Activated CD4-positive, CD25-positive, alpha-beta regulatory T cell treated with anti-CD3 and anti-CD28 coated beads, Interleukin-2, amount 50 U/mL, for 72 hours (primary cell): ENCODE measurements at regions not wholly inside any gene's neighbourhood (a gene's known extent, or its start where the extent isn't known, plus 50 kb on each side); places are given as distances from the start of the nearest gene placed in this dataset.
"Not testable (repeated sequence)": the region's sequence is repeated elsewhere in the genome, so short reads cannot be mapped to it uniquely, and the experiment has no call there.

Source experiments
- DNase-seq: peaks from one replicate; pipeline ENCODE4 v3.0.0; 2021

DNA sequence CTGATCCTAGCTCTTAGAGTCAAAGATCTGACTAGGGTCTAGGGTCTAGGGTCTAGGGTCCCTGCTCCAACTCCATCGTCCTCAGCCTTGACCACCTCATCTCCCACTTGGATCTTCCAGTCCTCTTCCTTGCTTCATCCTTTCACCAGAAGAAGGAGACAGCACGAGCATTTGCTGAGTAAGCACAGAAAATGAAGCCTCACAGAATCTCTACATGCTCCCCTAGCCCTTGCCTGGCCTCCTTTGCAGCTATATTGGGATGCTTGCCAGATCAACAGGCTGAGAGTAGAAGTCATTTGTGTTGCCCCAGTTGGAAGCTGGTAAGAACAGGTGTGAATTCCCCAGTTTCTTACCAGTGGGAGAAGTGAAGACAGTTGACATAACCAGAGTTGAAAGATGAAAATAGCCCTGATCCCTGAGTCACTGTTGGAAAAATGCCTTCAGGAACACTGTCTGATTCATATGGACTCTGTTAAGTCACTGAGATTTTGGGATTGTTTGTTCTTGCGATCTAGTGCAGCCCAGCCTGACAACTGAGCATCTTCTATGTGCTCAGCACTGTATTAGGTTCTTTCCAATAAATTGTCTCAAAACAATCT lies 552.5 kb downstream of the INSC start:
- no peak for DNase-seq

- DNase-seq = no peak
These were observed 554.0 kb downstream of the INSC start for GRCh38 chr11:15668718-15669117.

DNA sequence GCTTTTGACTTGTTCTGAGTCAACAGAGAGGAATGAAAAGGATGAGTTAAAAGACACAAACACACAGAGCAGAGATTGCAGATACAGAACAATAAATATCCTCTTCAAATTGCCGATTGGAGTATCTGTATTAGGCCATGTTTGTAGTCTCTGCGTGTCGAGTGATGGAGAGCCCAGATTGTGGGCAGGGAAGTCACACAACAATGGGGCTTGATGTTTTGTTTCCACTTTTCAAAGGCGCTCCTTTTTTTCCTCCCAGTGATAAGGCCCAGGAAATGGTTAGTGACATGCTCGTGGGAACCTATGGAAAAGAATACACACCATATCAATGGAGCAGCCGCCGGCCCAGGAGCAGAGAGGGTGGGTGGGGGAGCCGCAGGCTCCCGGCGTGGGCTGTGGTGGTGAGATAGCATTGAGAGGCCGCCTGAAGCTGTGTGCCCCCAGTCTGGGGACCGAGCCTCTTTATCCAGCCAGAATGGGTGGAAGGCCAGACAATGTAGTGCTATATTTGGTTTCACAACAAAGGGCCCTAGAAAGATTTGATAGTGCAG lies 555.9 kb downstream of the INSC start:
- no peak for DNase-seq

DNA sequence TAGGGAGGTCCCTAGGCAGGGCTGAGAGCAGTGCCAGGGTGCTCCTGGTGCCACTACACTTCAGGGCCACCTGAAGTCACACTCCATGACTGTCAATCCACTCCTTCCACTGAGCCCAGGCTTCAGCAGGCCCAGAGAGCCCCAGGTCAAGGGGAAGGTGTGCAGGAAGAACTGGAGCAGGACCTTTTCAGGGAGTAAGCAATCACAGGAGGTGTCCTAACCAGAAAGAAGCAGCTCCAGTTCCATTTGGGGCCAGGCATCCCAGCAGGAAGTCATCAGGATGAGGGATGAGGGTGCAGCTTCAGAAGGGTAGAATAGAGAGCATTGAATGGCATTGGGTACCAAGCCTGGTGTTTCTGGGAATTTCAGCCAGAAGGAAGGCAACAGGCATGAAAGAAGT lies 556.5 kb downstream of the INSC start:
- DNase-seq = no peak

DNA sequence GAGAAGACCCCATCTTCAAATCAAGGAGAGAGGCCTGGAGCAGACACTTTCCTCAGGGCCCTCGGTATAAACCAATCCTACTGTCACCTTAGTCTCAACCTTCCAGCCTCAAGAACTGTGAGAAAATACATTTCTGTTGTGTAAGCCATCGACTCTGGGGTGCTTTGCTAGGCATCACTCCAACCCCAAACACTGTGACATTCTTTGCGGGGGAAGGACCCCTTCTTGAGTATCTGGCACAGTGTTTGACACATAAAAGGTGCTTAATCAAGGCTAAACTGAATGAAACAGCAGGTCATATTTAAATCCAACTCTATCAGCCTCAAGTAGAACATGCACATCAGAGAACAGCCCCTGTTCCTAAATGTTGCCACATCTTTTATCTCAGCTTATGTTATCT lies 558.1 kb downstream of the INSC start:
- no peak for DNase-seq

DNA sequence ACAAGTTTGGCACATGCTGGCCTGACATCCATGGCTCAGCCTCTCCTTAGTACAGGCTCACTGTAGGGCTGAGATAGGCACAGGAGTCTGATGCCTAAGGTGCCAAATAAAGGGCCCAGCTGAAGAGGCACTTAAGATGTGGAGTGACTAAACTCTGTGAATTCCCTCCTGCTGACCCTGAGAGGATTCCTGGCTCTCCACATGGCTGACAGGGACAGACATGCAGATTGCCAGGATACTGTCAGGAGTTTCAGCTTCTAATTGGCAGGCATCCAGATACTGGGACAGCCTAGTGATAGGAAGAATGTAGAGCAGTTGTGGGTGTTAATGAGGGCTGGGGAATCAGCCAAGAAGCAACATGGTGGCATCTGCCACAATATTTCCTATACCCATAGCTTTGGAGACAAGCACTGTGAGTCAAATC lies 558.7 kb downstream of the INSC start:
- DNase-seq = no peak

DNA sequence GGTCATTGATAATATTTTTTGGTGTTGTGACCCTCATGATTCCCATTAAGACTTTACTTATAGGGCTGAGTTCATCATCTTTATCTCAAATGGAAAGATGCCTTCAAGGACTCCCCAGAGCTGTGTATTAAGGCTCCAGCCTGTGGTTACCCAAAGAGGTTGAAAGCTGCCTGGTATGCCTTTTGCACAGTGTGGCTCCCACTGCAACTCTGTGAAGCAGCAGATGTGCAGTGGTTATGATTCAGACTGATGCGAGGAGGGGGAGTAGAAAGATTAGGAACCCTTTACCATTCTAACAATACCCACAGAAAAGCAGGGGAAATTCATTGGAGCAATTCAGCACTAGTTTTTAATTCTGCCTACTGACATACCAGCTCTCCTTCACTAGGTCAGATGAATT lies 560.0 kb downstream of the INSC start:
- DNase-seq = no peak

DNA sequence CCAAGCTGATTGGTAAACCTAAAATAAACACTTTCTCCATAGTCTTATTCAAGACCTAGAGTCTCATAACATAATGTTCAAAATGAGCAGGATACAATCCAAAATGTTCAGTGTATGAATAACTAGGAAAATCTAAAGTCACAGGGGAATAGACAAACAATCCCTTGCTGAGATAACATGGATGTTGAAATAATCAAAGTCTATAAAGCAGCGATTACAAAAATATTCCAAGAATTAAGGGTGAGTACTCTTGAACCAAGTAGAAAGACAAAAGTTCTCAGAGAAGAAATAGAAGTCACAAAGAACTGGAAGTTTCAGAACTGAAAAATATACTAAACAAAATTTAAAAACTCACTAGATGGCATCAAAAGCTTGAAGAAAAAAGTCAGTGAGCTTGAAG lies 561.0 kb downstream of the INSC start:
- DNase-seq = no peak

GRCh38 chr11:15677181-15677580 lies 562.5 kb downstream of the INSC start:
- no peak for DNase-seq

DNA sequence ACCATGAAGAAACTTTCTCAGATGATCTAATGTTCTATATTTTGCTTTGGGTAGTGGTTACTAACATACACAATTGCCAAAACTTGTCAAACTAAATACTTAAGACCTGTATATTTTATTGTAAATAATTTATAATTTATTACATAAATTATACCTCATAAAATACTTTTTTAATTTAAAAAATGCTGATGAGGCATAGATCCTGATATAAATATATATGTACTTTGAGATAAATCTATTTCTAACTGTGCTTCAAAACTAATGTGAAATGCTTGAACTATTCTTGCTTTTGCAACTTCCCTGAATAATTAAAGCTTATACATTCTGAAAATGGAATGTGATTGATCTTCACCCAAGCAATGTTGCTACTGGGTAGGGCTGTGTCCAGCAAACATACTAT lies 568.8 kb downstream of the INSC start:
- DNase-seq = no peak

- DNase-seq = no peak
These were observed 570.6 kb downstream of the INSC start for GRCh38 chr11:15685306-15685705.

GRCh38 chr11:15686259-15686658 lies 571.5 kb downstream of the INSC start:
- DNase-seq = not testable (repeated sequence)

DNA sequence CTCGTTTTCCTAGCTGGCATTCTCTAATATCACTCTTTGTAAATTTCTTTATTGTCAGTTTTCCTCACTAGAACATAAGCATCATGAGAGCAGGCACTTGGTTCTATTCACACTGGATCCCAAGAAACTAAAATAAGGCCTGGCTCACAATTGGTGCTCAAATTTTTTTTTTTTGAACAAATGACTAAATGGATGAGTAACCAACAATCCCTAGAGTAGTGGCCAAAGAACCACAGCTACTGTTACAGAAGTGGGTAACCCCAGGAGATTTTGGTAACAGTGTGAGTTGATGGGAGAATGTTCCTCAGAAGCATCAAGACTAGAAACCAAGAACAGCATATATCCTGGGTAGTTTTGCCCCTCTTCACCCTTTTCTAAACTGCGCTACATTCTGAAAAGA lies 572.6 kb downstream of the INSC start:
- DNase-seq = no peak

GRCh38 chr11:15688351-15688792 lies 573.6 kb downstream of the INSC start:
- DNase-seq = no peak

- no peak for DNase-seq
These were observed 575.6 kb downstream of the INSC start for GRCh38 chr11:15690320-15690719.

- no peak for DNase-seq
These were observed 578.0 kb downstream of the INSC start for GRCh38 chr11:15692739-15693138.

DNA sequence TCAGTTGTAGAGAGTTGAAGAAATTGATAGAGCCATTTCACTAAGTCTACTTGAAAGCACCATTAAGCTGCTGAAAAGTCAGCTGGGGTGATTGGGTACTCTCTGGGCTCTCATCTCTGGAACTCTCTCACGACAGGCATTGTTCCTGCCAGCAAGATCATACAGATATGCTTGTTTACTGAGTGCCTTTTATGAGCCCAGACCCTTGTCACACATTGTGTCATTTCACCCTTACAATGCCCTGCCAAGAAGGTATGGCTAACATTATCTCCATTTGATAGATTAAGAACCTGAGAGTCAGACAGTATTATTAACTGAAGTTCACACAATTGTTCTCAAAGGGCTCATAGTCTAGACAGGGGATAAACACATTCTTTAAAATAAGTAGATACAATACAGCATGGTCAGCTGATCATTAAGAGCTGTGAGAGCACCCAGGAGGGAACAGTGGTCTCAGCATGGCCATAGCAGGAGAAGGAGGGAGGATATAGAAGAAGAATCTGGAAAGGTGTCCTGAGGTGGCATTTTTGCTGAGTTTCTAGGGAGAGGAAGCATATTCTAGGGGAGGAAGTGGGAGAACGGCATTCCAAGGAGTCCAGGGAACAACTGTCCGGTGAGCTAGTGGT lies 580.5 kb downstream of the INSC start:
- DNase-seq = no peak

- DNase-seq = no peak
These were observed 581.3 kb downstream of the INSC start for GRCh38 chr11:15696069-15696468.

DNA sequence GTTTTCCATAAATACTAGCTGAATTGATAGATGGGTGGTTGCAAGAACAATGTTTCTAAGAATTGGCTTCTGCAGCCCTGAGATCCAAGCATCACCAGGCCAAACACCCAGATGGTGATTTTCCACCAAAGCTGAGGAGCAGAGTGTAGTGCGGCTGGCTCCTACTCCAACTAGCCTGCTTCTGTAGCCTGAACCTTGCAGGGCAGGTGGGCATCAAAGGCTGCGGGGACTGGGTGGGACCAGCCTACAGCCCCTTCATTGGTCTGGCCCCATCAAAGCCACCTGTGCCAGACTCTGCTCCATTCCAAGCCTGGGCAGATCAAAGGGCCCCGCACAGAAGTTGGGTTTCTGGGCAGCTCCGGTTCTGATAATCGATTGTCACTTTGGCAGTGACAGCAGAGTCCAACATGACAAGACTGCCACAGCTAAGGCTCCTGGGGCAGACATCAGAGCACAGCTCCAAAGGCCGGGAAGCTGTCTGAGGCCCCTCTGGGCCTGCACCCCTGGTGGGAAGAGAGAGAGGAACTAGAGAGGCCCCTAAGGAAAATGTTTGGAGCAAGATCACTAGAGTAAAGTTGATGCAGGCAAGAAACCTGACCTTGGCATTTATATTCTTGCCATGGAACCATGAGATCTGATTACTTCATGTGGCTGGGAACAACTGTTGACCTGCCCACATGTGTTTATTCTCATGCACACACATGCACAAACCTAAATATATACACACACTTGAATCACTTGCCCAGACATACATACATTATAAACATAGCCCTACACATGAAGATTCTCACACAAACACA lies 582.9 kb downstream of the INSC start:
- DNase-seq = no peak

- DNase-seq = no peak
These were observed 584.1 kb downstream of the INSC start for GRCh38 chr11:15698855-15699254.

DNA sequence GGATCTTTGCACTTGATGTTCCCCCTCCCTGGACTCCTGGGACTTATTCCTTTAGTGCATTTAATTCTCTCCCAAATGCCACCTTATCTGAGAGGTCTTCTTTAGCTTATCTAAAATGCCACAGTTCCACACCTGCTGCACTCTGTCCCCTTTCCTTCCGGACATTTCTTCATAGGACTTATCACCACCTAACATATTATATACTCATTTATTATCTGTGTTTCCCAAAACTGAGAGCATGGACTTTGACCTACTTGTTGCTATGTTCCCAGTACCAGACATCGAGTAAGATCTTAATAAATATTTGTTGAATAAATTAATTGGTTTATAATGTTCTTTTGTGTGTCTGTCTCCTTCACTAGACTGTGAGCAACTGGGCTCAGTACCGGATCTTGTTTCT lies 585.3 kb downstream of the INSC start:
- no peak for DNase-seq

DNA sequence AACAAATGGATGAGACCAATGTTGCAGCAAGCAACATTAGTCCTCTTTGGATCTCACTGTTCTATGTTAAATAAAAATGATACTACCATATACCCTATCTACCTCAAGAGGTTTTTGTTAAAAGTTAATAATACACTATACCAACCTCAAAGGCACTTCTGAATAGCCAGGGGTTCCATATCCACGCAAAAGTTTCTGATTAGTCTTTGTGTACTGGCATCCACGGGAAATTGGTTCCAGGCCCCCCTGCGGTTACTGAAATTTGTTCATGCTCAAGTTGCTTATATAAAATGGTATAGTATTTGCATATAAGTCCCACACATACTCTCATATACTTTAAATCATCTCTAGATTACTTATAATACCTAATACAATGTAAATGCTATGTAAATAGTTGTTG lies 585.7 kb downstream of the INSC start:
- DNase-seq = no peak

DNA sequence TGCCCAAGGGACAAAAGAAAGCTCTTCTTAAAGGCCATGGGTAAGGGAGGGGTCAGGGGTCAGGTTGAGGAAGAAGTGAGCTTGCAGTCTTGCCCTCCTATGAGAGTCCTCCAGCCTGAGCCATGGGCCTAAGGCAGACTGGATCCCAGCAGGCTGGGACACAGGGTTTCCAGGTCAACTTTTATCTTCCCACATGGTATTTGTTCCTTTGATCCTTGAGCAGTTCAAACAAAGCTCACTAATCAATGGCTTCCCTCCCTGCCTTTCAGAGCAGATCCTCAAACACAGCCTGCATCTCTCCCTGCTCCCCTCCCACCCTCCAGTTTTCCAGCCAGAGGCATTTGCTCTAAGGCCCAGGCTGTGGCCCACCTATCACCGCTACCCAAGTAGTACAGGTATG lies 589.3 kb downstream of the INSC start:
- DNase-seq = no peak

- DNase-seq = no peak
These were observed 589.8 kb downstream of the INSC start for GRCh38 chr11:15704556-15704955.
